DOHH2 (cell line): ENCODE measurements at regions not wholly inside any gene's neighbourhood (a gene's known extent, or its start where the extent isn't known, plus 50 kb on each side); places are given as distances from the start of the nearest gene placed in this dataset.

Source experiments
- H3F3A ChIP-seq: fragments of 200-600 bp; sonication (generic), shearing (Covaris generic); 2 replicates; pipeline ENCODE4 v1.6.0; 2016; ENCODE audit warnings: antibody characterized with exemption, mild to moderate bottlenecking; ENCODE audit not compliant: control insufficient read depth, insufficient read depth
- H3K27ac ChIP-seq: fragments of 200-600 bp; sonication (generic); 2 replicates; pipeline ENCODE4 v1.5.1; 2014; ENCODE audit warnings: low read depth, mild to moderate bottlenecking, low read length, moderate library complexity
- H3K27me3 ChIP-seq: fragments of 200-600 bp; sonication (generic); 2 replicates; pipeline ENCODE4 v1.6.1; 2014; ENCODE audit warnings: mild to moderate bottlenecking, low read length, mixed read lengths; ENCODE audit not compliant: control insufficient read depth
- H3K36me3 ChIP-seq: fragments of 200-600 bp; sonication (generic); 2 replicates; pipeline ENCODE4 v1.6.1; 2014; ENCODE audit warnings: mild to moderate bottlenecking, low read length, moderate library complexity, mixed read lengths; ENCODE audit not compliant: control insufficient read depth
- H3K4me1 ChIP-seq: fragments of 200-600 bp; sonication (generic); 2 replicates; pipeline ENCODE4 v1.6.1; 2014; ENCODE audit warnings: mild to moderate bottlenecking, low read length, mixed read lengths; ENCODE audit not compliant: control insufficient read depth
- H3K4me2 ChIP-seq: fragments of 200-600 bp; sonication (generic); 2 replicates; pipeline ENCODE4 v1.6.0; 2014; ENCODE audit warnings: mild to moderate bottlenecking, low read length, moderate library complexity
- H3K4me3 ChIP-seq: fragments of 200-600 bp; sonication (generic); 2 replicates; pipeline ENCODE4 v1.5.1; 2014; ENCODE audit warnings: mild to moderate bottlenecking, low read length, mixed read lengths
- H3K79me2 ChIP-seq: fragments of 200-600 bp; sonication (generic); 2 replicates; pipeline ENCODE4 v1.6.1; 2014; ENCODE audit warnings: mild to moderate bottlenecking, low read length, mixed read lengths; ENCODE audit not compliant: control insufficient read depth
- H3K9me2 ChIP-seq: fragments of 200-600 bp; sonication (generic); replicated peaks from 2 replicates; pipeline ENCODE4 v1.6.1; 2014; ENCODE audit warnings: mild to moderate bottlenecking, low read length, mixed read lengths; ENCODE audit not compliant: control insufficient read depth
- H3K9me3 ChIP-seq: fragments of 200-600 bp; sonication (generic); 2 replicates; pipeline ENCODE4 v1.6.1; 2014; ENCODE audit warnings: antibody characterized with exemption, low read length, mixed read lengths; ENCODE audit not compliant: control insufficient read depth, insufficient read depth
- H4K20me1 ChIP-seq: fragments of 200-600 bp; sonication (generic); 2 replicates; pipeline ENCODE4 v1.6.0; 2014; ENCODE audit warnings: low read depth, mild to moderate bottlenecking, antibody characterized with exemption, low read length, moderate library complexity; ENCODE audit not compliant: control insufficient read depth, insufficient read depth
- EZH2phosphoT487 ChIP-seq: fragments of 200-600 bp; sonication (generic); IDR thresholded peaks from 2 replicates; pipeline ENCODE4 v1.6.1; 2017; ENCODE audit warnings: borderline replicate concordance, mild to moderate bottlenecking, antibody characterized with exemption, low read length, moderate library complexity, mixed read lengths
- TF ChIP-seq, protein P1 (sequence below): fragments of 200-600 bp; sonication (generic); IDR thresholded peaks from one replicate; pipeline ENCODE4 v1.5.1; 2014; ENCODE audit warnings: antibody characterized with exemption, mild to moderate bottlenecking, low read depth, low read length; ENCODE audit not compliant: poor library complexity, severe bottlenecking

- no peaks in the 10 kb centered on the region for H3F3A ChIP-seq
- H3K4me1 ChIP-seq: no peaks in the 10 kb centered on the region
- H3K4me3 ChIP-seq: no peak overlapping the region
- no peaks in the 10 kb centered on the region for H3K79me2 ChIP-seq
- no peak overlapping the region for H3K4me2 ChIP-seq
- no peak overlapping the region for H3K27ac ChIP-seq
- H4K20me1 ChIP-seq: no peaks in the 10 kb centered on the region
- no peaks in the 10 kb centered on the region for H3K27me3 ChIP-seq
- H3K9me2 ChIP-seq: no peaks in the 10 kb centered on the region
- H3K36me3 ChIP-seq: no peaks in the 10 kb centered on the region
- no peaks in the 10 kb centered on the region for H3K9me3 ChIP-seq
- TF ChIP-seq, protein P1, sequence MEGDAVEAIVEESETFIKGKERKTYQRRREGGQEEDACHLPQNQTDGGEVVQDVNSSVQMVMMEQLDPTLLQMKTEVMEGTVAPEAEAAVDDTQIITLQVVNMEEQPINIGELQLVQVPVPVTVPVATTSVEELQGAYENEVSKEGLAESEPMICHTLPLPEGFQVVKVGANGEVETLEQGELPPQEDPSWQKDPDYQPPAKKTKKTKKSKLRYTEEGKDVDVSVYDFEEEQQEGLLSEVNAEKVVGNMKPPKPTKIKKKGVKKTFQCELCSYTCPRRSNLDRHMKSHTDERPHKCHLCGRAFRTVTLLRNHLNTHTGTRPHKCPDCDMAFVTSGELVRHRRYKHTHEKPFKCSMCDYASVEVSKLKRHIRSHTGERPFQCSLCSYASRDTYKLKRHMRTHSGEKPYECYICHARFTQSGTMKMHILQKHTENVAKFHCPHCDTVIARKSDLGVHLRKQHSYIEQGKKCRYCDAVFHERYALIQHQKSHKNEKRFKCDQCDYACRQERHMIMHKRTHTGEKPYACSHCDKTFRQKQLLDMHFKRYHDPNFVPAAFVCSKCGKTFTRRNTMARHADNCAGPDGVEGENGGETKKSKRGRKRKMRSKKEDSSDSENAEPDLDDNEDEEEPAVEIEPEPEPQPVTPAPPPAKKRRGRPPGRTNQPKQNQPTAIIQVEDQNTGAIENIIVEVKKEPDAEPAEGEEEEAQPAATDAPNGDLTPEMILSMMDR: no peak
- no peak for TF ChIP-seq EZH2phosphoT487
Observed at GRCh38 chr5:82470185-82470994, 192.2 kb upstream of the RPS23 start.

DNA sequence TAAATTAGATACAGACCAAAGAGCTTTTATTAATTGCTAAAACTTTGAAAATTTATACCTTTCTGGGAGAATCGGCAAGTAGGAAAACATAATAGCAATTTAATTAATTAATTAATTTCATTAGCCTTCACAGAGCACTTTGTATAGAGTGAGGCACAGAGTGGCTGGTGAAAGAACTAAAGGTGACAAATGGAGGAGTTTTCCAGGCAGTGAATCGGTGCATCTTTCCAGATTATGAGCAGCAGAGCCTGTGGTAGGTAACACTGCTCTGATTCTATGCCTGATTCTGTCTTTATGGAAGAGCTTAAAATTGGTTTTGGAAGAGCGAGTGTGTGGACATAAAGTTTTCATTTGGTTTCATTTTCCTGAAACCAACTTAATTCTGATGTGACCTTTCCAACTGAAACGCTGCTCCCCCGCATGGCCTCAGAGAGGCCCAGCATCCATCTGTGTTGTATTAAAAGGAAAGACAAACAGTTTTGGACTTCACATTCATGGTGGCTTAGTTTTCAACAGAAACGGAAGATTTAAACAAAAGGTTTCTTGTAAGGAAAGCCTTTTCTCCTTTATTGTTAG, 188.9 kb upstream of the RPS23 start:
- no peak overlapping the region for H3K4me2 ChIP-seq
- H3K9me3 ChIP-seq: no peaks in the 10 kb centered on the region
- no peaks in the 10 kb centered on the region for H3K4me1 ChIP-seq
- H3K79me2 ChIP-seq: no peaks in the 10 kb centered on the region
- TF ChIP-seq EZH2phosphoT487: no peak
- TF ChIP-seq, protein P1: no peak
- H3K27ac ChIP-seq: no peak overlapping the region
- no peak overlapping the region for H3K4me3 ChIP-seq
- no peaks in the 10 kb centered on the region for H3K27me3 ChIP-seq
- no peaks in the 10 kb centered on the region for H3K9me2 ChIP-seq
- no peaks in the 10 kb centered on the region for H3K36me3 ChIP-seq
- H4K20me1 ChIP-seq: no peaks in the 10 kb centered on the region
- no peaks in the 10 kb centered on the region for H3F3A ChIP-seq

GRCh38 chr5:82465235-82465634, 187.1 kb upstream of the RPS23 start:
- no peaks in the 10 kb centered on the region for H3K36me3 ChIP-seq
- no peak overlapping the region for H3K4me2 ChIP-seq
- H3K9me3 ChIP-seq: no peaks in the 10 kb centered on the region
- H3K27me3 ChIP-seq: no peaks in the 10 kb centered on the region
- H3K79me2 ChIP-seq: no peaks in the 10 kb centered on the region
- no peak overlapping the region for H3K27ac ChIP-seq
- no peaks in the 10 kb centered on the region for H3K9me2 ChIP-seq
- H3K4me3 ChIP-seq: no peak overlapping the region
- H3K4me1 ChIP-seq: no peaks in the 10 kb centered on the region
- H4K20me1 ChIP-seq: no peaks in the 10 kb centered on the region
- no peak for TF ChIP-seq EZH2phosphoT487
- TF ChIP-seq, protein P1: no peak
- H3F3A ChIP-seq: no peaks in the 10 kb centered on the region
